Lower leg skin (tissue), 4 donors: ENCODE measurements at regions not wholly inside any gene's neighbourhood (a gene's known extent, or its start where the extent isn't known, plus 50 kb on each side); places are given as distances from the start of the nearest gene placed in this dataset.

Experiments
- DNase-seq, 2 donors: peaks; one replicate each; pipeline ENCODE4 v3.0.0-alpha.2; 2019; ENCODE audit warnings: low spot score in 2 of 2
- H3K4me3 ChIP-seq: fragments of 200-600 bp; sonication (generic); 2 replicates; pipeline ENCODE4 v1.5.1; 2017; ENCODE audit warnings: mild to moderate bottlenecking, low read depth; ENCODE audit not compliant: poor library complexity, severe bottlenecking
- CTCF ChIP-seq, 3 donors: fragments of 450-650 bp; IDR thresholded peaks; one replicate each; pipeline ENCODE4 v1.5.1; 2016; ENCODE audit warnings: antibody characterized with exemption in 3 of 3, mild to moderate bottlenecking in 3 of 3, moderate library complexity in 2 of 3
- POLR2A ChIP-seq, 2 donors: fragments of 450-650 bp; IDR thresholded peaks; one replicate each; pipeline ENCODE4 v1.6.1; 2016 to 2017; ENCODE audit warnings: antibody characterized with exemption in 2 of 2, mild to moderate bottlenecking in 1 of 2, moderate library complexity in 1 of 2
- WGBS, 2 donors: methylation state at CpG; one replicate each; pipeline ENCODE4 v1.1.5; 2018; 5-methylcytosine and 5-hydroxymethylcytosine counted together
- intact Hi-C: fragments of 100-400 bp; cut with DNase I; formaldehyde crosslinking; loops from one replicate; pipeline ENCODE4 v1.15.0; 2023; ENCODE audit warnings: low total_unique reads

GRCh38 chr10:21055339-21056135, 158.4 kb upstream of the NEBL start:
- 82 to 88% methylated on average over 12 of the region's 12 CpGs for WGBS, 2 donors
- no peak for DNase-seq
- TF ChIP-seq CTCF (IDR thresholded peaks at IDR 0.05) (no peak), POLR2A (IDR thresholded peaks at IDR 0.05) (no peak)
- intact Hi-C loops = no loop called here
- no peak overlapping the region for H3K4me3 ChIP-seq

GRCh38 chr10:21053953-21054690, 157.0 kb upstream of the NEBL start:
- intact Hi-C loops = no loop called here
- TF ChIP-seq CTCF (IDR thresholded peaks at IDR 0.05) = no peak
- DNase-seq = no peak
- no peak overlapping the region for H3K4me3 ChIP-seq
- WGBS, 2 donors = 85 to 89% methylated on average over 9 of the region's 9 CpGs

GRCh38 chr10:21052709-21053104, 155.6 kb upstream of the NEBL start:
- TF ChIP-seq POLR2A (IDR thresholded peaks at IDR 0.05) (no peak), CTCF (IDR thresholded peaks at IDR 0.05) (no peak)
- intact Hi-C loops = no loop called here
- WGBS, 2 donors = 91 to 92% methylated on average over 4 of the region's 4 CpGs
- H3K4me3 ChIP-seq = no peak overlapping the region
- no peak for DNase-seq

GRCh38 chr10:21052072-21052708, 155.1 kb upstream of the NEBL start:
- intact Hi-C loops = no loop called here
- DNase-seq = no peak
- no peak for TF ChIP-seq POLR2A (IDR thresholded peaks at IDR 0.05)
- no peak for TF ChIP-seq CTCF (IDR thresholded peaks at IDR 0.05)
- 81 to 83% methylated on average over 5 of the region's 5 CpGs for WGBS, 2 donors
- no peak overlapping the region for H3K4me3 ChIP-seq

GRCh38 chr10:21049482-21049881, 152.4 kb upstream of the NEBL start:
- intact Hi-C loops = no loop called here
- H3K4me3 ChIP-seq = no peak overlapping the region
- TF ChIP-seq CTCF (IDR thresholded peaks at IDR 0.05) = no peak
- no peak for TF ChIP-seq POLR2A (IDR thresholded peaks at IDR 0.05)
- 92 to 97% methylated on average over 3 of the region's 3 CpGs for WGBS, 2 donors
- no peak for DNase-seq
